HG03097 (cell line): ENCODE measurements at regions not wholly inside any gene's neighbourhood (a gene's known extent, or its start where the extent isn't known, plus 50 kb on each side); places are given as distances from the start of the nearest gene placed in this dataset.
"Not testable (repeated sequence)": the region's sequence is repeated elsewhere in the genome, so short reads cannot be mapped to it uniquely, and the experiment has no call there.

Experiments used
- ATAC-seq: cut with Tn5 transposase; IDR thresholded peaks from one replicate; pipeline ENCODE4 v1.9.1; 2021; ENCODE audit not compliant: unreplicated experiment, low FRiP score

- ATAC-seq, result no peak
Observed at GRCh38 chr9:2489838-2490314, 131.7 kb upstream of the VLDLR start.

DNA sequence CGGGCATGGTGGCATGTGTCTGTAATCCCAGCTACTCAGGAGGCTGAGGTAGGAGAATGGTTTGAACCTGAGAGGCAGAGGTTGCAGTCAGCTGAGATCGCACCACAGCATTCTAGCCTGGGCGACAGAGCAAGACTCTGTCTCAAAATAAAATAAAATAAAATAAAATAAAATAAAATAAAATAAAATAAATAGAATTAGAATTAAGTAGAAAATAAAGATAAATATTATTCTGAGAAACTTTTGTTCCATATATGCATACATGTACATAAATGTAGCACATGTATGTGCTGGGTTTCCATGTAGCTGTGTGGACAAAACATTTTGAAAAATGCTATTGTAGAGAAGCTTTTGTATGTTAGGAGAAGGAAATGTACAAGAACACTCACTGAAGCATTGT is 129.4 kb upstream of the VLDLR start:
- no peak for ATAC-seq

DNA sequence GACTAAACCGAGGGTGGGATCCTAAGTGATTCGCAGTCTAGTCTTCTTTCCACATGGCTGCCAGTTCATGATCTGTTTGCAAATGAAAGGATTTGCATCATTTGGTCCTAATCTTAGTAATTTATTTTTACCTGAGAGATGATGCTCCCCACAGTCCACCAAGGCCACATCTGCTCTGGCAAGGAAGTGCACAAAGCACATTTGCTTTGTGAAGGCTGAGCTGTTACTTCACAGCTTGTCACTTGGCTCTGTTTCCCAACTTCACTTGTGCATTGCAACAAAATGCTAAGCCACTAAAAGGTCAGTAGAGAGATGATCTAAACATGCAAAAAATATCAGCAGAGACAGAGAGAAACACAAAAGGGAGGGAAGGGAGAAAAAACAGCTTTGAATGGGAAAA is 128.5 kb upstream of the VLDLR start:
- no peak for ATAC-seq

DNA sequence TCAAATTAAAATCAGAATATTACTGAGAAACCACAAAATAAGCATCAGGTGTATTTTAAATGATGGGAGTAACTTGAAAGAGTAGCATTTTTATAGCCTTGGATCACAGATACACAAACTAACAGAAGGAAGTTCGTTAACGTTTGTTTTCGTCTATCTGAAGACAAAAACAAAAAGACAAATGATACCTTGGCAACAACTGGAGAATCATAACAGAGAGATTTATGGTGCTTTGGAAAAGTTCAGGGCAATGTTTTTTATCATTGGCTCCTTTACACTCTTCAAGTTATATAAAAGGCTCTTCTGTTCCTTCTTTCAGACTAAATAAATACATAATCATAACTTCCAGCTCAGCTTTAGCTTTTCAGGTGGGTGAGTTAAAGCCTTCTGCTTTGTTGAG is 128.1 kb upstream of the VLDLR start:
- ATAC-seq, result no peak

DNA sequence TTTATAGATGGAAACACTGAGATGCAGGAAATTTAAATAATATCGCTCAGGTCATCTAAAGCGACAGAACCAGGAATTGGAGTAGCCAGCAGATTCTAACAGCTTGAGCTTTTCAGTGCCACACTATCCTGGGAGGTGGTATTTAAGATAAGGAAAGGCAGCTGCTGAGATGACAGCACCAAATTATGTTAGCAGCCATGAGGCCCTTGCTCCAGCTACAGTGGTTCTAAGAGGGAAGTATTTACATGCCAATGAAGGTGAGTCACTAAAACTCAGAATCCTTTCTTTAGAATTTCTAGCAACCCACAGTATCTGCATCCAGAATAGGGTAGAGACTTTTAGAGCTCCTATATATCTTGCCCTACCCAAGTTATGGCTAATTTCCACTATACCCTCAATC is 127.0 kb upstream of the VLDLR start:
- ATAC-seq, result no peak

DNA sequence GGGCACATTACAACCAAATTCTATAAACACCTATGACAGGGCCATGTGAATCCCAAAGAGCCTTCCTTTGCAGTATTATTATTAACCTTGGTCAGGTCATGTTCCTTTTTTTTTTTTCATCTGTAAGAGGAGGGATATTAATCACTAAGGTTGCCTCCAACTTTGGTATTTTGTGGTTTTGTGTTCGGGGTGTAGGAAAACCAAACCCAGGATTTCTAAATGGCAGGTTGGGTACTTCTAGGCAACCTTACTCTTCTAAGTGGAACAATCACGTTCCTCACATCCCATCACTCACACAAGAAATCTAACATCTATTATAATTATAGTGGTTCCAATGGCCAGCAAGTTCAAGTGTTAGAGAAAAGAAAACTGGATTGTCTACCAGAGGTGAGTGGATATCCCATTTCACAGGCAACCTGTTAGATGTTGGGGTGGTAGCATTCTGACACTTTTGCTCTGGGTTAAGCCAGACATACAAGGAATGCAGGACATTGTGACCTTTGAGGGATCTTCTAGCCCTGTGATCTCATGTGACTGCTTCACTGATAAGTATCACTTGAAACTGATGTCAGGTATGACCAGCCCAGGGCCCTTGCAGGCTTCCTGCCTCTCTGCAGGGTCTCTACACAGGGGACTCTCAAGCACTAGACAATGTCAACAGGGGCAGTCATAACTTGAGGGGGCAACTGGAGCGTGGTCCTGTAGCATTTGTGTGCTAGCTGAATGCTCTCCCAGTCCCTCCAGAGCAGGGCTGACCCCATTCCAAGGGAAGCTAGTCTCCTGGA is 126.2 kb upstream of the VLDLR start:
- ATAC-seq, result no peak

DNA sequence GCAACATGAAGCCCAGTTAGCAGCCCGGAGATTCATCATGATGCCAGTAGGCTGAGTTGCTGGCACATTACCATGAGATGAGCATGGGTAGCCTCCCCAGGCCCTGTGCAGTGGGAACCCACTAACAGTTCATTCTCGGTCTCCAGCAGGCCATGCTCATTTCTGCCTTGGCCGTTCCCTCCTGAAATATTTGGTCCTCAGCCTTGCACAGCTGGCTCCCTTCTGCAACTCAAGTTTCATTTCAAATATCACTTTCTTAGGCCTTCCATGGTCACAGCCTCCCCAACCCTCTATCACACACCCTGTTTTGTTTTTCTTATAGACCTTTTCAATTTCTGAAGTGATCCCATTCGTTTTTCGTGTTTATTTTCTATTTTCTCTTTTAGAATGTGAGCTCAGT is 125.4 kb upstream of the VLDLR start:
- ATAC-seq, result no peak

- no peak for ATAC-seq
Observed at GRCh38 chr9:2496934-2497333, 124.7 kb upstream of the VLDLR start.

DNA sequence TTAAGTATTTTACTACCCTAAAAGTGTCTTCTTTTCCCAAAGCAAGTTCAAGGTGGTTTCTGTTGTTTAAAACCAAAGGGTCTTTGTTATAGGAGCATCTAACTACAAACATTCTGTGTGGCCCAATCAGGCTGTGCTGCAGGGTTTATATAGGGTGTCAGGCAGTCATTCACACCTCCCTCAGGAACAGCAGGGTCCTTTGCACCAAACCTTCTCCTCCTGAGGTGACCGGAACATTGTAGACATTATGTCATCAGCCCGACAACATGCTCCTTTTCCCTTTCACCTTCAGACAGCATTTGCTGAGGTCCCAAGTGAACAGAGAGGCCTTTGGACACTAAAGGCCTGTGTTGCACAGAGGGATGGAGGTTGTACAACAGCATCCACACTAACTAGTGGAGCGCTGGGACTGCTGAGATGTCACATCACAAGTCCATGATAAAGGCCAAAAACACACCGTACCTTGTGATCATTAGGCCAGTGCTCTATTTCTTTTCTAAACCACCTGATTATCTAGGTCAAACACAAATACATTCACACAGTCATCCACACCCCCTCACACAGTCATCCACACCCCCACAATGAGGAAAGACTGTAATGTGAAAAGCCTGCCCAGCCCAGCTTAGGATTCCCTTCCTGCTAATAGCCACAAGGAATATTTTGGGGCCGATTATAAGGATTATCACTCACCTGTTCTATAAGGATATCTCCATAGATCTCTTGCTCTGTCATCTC is 123.8 kb upstream of the VLDLR start:
- no peak for ATAC-seq

- ATAC-seq, result no peak
Observed at GRCh38 chr9:2502210-2502609, 119.4 kb upstream of the VLDLR start.

- ATAC-seq, result no peak
Observed at GRCh38 chr9:2502760-2503159, 118.8 kb upstream of the VLDLR start.

- no peak for ATAC-seq
Observed at GRCh38 chr9:2506321-2506720, 115.3 kb upstream of the VLDLR start.

GRCh38 chr9:2523591-2523990 is 98.0 kb upstream of the VLDLR start:
- ATAC-seq, result no peak

DNA sequence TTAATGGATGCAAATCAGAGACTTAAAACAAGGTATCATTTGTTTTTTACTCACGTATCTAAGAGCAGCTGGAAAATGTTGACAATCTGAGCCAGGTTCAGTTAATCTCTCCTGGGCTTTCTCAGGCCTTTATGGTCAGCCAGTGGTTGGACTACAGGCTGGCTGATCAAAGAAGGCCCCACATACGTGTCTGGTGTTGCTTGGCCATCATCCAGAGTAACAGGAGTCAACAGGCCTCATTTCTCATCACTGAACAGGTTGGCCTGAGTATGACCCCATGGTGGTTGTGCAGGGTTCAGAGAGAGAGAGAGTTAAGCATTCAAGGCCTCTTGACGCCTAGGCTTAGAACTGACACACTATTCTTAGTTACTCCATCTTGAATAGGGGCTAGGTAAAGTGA is 97.0 kb upstream of the VLDLR start:
- ATAC-seq, result no peak

- no peak for ATAC-seq
Observed at GRCh38 chr9:2525147-2525546, 96.4 kb upstream of the VLDLR start.

GRCh38 chr9:2526071-2526828 is 95.3 kb upstream of the VLDLR start:
- ATAC-seq, result no peak

GRCh38 chr9:2531481-2531880 is 90.1 kb upstream of the VLDLR start:
- ATAC-seq, result no peak

DNA sequence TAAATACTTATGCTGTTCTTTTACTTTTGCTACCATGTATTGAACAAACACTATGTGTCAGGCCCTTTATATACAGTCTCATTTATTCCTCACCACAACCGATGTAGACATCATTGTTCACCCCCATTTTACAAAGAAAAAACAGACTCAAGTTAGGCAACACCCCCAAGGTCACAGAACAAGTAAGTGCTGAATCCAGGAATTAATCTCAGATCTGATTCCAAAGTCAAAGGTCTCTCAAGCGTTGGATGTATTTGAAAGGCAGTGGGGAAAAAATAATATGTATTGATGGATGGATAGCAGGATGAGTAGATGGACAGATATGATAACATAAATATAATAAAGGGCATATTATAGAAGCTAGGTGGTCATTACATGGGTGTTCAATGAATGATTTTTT is 85.1 kb upstream of the VLDLR start:
- ATAC-seq, result no peak

DNA sequence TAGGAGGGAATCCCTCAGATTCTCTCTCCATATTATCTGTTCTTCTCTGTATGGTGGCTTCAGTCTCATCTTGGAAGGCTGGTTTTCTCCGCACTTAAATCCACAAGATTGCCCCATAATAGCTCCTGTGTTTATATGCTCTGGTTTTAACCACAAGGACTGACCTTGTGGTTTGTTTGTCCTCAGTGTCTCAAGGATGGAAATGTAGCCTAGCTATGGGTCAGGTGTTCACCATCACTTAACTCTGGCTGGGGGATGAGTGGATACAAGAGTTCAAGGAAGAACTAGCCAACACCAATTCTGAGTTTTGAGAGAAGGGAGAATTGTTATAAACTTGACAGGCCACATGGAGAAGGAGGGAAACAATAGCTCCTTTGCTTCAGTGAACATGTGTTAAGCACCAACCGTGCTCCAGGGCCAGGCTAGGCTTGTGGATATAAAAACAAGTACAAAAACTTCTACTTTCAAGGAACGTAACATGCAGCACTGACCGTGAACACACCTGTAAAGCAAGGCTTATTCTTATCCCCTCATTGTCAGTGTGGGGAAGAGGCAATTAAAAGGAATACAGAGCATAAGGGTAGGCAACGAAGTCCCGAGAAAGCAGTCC is 75.6 kb upstream of the VLDLR start:
- no peak for ATAC-seq

GRCh38 chr9:2555899-2556600 is 65.5 kb upstream of the VLDLR start:
- ATAC-seq, result not testable (repeated sequence)
